HEK293 (cell line): ENCODE measurements at regions not wholly inside any gene's neighbourhood (a gene's known extent, or its start where the extent isn't known, plus 50 kb on each side); places are given as distances from the start of the nearest gene placed in this dataset.

Experiments
- ZBTB1 ChIP-seq: fragments of 450-650 bp; formaldehyde crosslinking; IDR thresholded peaks from 2 replicates; pipeline ENCODE4 v1.5.1; 2016; ENCODE audit warnings: missing biosample characterization, missing genetic modification characterization
- ZBTB20 ChIP-seq: fragments of 450-650 bp; formaldehyde crosslinking; IDR thresholded peaks from 2 replicates; pipeline ENCODE4 v1.5.1; 2016; ENCODE audit warnings: missing biosample characterization, missing genetic modification characterization
- ZIC2 ChIP-seq: fragments of 450-650 bp; formaldehyde crosslinking; IDR thresholded peaks from 2 replicates; pipeline ENCODE4 v1.5.1; 2016; ENCODE audit warnings: missing biosample characterization, missing genetic modification characterization
- ZNF555 ChIP-seq: fragments of 450-650 bp; formaldehyde crosslinking; conservative IDR thresholded peaks from 2 replicates; pipeline ENCODE4 v1.5.1; 2017; ENCODE audit warnings: missing biosample characterization, mild to moderate bottlenecking, missing genetic modification characterization, inconsistent platforms
- TF ChIP-seq, protein P1 (sequence below): fragments of 450-650 bp; formaldehyde crosslinking; IDR thresholded peaks from 2 replicates; pipeline ENCODE4 v1.5.1; 2016; ENCODE audit warnings: missing biosample characterization, missing genetic modification characterization
- TF ChIP-seq, protein P2 (sequence below): fragments of 450-650 bp; formaldehyde crosslinking; IDR thresholded peaks from 2 replicates; pipeline ENCODE4 v1.5.1; 2017; ENCODE audit warnings: missing biosample characterization, missing genetic modification characterization

DNA sequence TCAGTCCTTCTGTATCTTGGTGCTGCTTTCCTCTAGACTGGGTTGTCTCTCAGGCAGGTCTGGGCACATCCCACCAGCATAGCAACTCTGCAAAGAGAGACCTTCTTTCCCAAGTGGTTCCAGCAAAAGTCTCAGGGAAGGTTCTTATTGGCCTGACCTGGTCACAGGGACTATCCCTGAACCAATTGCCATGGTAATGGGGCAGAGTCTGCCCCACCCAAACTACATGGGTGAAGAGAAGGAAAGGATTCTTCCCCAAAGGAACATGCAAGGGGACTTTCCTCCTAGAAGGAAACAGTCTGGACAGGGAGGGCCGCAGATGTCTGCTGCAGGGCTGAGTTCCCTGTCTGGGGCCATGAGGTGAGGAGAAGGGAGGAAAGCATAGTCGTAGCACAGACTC is 122.2 kb upstream of the NCOR2 start:
- TF ChIP-seq, protein P1, sequence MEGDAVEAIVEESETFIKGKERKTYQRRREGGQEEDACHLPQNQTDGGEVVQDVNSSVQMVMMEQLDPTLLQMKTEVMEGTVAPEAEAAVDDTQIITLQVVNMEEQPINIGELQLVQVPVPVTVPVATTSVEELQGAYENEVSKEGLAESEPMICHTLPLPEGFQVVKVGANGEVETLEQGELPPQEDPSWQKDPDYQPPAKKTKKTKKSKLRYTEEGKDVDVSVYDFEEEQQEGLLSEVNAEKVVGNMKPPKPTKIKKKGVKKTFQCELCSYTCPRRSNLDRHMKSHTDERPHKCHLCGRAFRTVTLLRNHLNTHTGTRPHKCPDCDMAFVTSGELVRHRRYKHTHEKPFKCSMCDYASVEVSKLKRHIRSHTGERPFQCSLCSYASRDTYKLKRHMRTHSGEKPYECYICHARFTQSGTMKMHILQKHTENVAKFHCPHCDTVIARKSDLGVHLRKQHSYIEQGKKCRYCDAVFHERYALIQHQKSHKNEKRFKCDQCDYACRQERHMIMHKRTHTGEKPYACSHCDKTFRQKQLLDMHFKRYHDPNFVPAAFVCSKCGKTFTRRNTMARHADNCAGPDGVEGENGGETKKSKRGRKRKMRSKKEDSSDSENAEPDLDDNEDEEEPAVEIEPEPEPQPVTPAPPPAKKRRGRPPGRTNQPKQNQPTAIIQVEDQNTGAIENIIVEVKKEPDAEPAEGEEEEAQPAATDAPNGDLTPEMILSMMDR (tag by site-specific recombination), result no peak
- TF ChIP-seq, protein P2, sequence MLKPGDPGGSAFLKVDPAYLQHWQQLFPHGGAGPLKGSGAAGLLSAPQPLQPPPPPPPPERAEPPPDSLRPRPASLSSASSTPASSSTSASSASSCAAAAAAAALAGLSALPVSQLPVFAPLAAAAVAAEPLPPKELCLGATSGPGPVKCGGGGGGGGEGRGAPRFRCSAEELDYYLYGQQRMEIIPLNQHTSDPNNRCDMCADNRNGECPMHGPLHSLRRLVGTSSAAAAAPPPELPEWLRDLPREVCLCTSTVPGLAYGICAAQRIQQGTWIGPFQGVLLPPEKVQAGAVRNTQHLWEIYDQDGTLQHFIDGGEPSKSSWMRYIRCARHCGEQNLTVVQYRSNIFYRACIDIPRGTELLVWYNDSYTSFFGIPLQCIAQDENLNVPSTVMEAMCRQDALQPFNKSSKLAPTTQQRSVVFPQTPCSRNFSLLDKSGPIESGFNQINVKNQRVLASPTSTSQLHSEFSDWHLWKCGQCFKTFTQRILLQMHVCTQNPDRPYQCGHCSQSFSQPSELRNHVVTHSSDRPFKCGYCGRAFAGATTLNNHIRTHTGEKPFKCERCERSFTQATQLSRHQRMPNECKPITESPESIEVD (tag by site-specific recombination), result no peak
- no peak for TF ChIP-seq ZIC2
- TF ChIP-seq ZBTB1 (tag by site-specific recombination), result no peak
- no peak for TF ChIP-seq ZBTB20 (tag by site-specific recombination)
- TF ChIP-seq ZNF555, result no peak
